HCT116 (cell line): ENCODE measurements at regions not wholly inside any gene's neighbourhood (a gene's known extent, or its start where the extent isn't known, plus 50 kb on each side); places are given as distances from the start of the nearest gene placed in this dataset.

Experiments used
- ATAC-seq: fragments of 200-7000 bp; cut with Tn5 transposase; 2 replicates; pipeline ENCODE4 v1.9.1; 2020; ENCODE audit warnings: mild to moderate bottlenecking, moderate library complexity
- BruUV-seq: library from RNA; stranded (reverse); fragments of 400-500 nt; replicated peaks from 2 replicates; lab custom pipeline; 2021; lab: Mats Ljungman, UMichigan
- CTCF ChIA-PET: fragments of 300-600 bp; sonication (Branson Sonifier 250); formaldehyde crosslinking; loops from one replicate; lab custom pipeline; 2021; ENCODE audit warnings: antibody characterized with exemption; lab: Charles Lee
- POLR2A ChIA-PET: fragments of 300-600, 350-600 bp; sonication (Branson Sonifier 250); formaldehyde crosslinking; loops from one replicate; lab custom pipeline; 2021; ENCODE audit warnings: antibody characterized with exemption; lab: Charles Lee
- RAD21 ChIA-PET, 2 experiments: fragments of 300-600 bp; sonication (Branson Sonifier 250); formaldehyde crosslinking; loops; one replicate each; lab custom pipeline; 2023; ENCODE audit warnings: low total read pairs in 2 of 2; ENCODE audit not compliant: uncharacterized antibody in 2 of 2, unreplicated experiment in 2 of 2, low non-redundant PET in 1 of 2; lab: Charles Lee
- DNase-seq: peaks from one replicate; pipeline ENCODE4 v3.0.0-alpha.2; 2010; ENCODE audit warnings: low read depth, low spot score
- H2AFZ ChIP-seq: fragments of 200-600 bp; shearing (Covaris generic), sonication (generic); 2 replicates; pipeline ENCODE4 v1.6.1; 2017; ENCODE audit warnings: low read depth, mixed run types, mixed read lengths, antibody characterized with exemption, low read length; ENCODE audit not compliant: poor library complexity, severe bottlenecking
- H3K27ac ChIP-seq: 2 replicates; pipeline ENCODE4 v1.5.1; 2012; ENCODE audit warnings: low read depth, low read length
- H3K27me3 ChIP-seq: fragments of 200-600 bp; sonication (generic); 2 replicates; pipeline ENCODE4 v1.6.1; 2016; ENCODE audit warnings: mixed run types, low read length, mixed read lengths; ENCODE audit not compliant: insufficient read depth
- H3K36me3 ChIP-seq, 2 experiments: fragments of 200-500 bp in 1 of 2; fragments of 200-600 bp in 1 of 2; sonication (Bioruptor generic) in 1 of 2; sonication (generic) in 1 of 2; 2 replicates each; pipeline versions ENCODE4 v1.5.1 to v1.6.1; 2014 to 2016; ENCODE audit warnings: low read length in 2 of 2, inconsistent platforms in 1 of 2, mixed read lengths in 1 of 2, mixed run types in 1 of 2; ENCODE audit not compliant: insufficient read depth in 2 of 2, control insufficient read depth in 1 of 2
- H3K4me1 ChIP-seq, 2 experiments: fragments of 200-600 bp in 1 of 2; sonication (generic) in 1 of 2; 2 replicates each; pipeline versions ENCODE4 v1.5.1 to v1.6.1; 2012 to 2017; ENCODE audit warnings: low read length in 2 of 2, inconsistent platforms in 1 of 2, mild to moderate bottlenecking in 1 of 2, mixed read lengths in 1 of 2, mixed run types in 1 of 2, moderate library complexity in 1 of 2; ENCODE audit not compliant: insufficient read depth in 2 of 2, control insufficient read depth in 1 of 2
- H3K4me2 ChIP-seq: fragments of 200-600 bp; sonication (generic); 2 replicates; pipeline ENCODE4 v1.6.1; 2017; ENCODE audit warnings: mixed run types, low read length, mixed read lengths
- H3K4me3 ChIP-seq, 2 experiments: fragments of 200-600 bp in 1 of 2; sonication (generic) in 1 of 2; replicated peaks in 1 of 2; 2 replicates each; pipeline ENCODE4 v1.5.1; 2011 to 2016; ENCODE audit warnings: low read length in 2 of 2, control low read depth in 1 of 2, low read depth in 1 of 2, mild to moderate bottlenecking in 1 of 2, mixed read lengths in 1 of 2, mixed run types in 1 of 2
- H3K79me2 ChIP-seq: fragments of 200-600 bp; sonication (generic); 2 replicates; pipeline ENCODE4 v1.6.1; 2017; ENCODE audit warnings: mild to moderate bottlenecking, mixed run types, low read length, moderate library complexity, mixed read lengths; ENCODE audit not compliant: insufficient read depth
- H3K9ac ChIP-seq: fragments of 200-600 bp; sonication (generic); 2 replicates; pipeline ENCODE4 v1.6.1; 2016; ENCODE audit warnings: low read length, mixed read lengths
- H3K9me2 ChIP-seq: fragments of 200-600 bp; sonication (generic), shearing (Covaris generic); 2 replicates; pipeline ENCODE4 v1.6.1; 2017; ENCODE audit warnings: mixed run types, mild to moderate bottlenecking, moderate library complexity; ENCODE audit not compliant: insufficient read depth
- H3K9me3 ChIP-seq, 2 experiments: fragments of 200-500 bp in 1 of 2; fragments of 200-600 bp in 1 of 2; sonication (Bioruptor generic) in 1 of 2; sonication (generic) in 1 of 2; 2 replicates each; pipeline ENCODE4 v1.6.1; 2014 to 2017; ENCODE audit warnings: low read length in 2 of 2, mixed read lengths in 2 of 2, inconsistent platforms in 1 of 2, low read depth in 1 of 2, mild to moderate bottlenecking in 1 of 2, mixed run types in 1 of 2, moderate library complexity in 1 of 2; ENCODE audit not compliant: control insufficient read depth in 1 of 2, insufficient read depth in 1 of 2
- H4K20me1 ChIP-seq: fragments of 200-600 bp; sonication (generic), shearing (Covaris generic); 2 replicates; pipeline ENCODE4 v1.6.1; 2017; ENCODE audit warnings: mixed run types, mild to moderate bottlenecking, moderate library complexity; ENCODE audit not compliant: insufficient read depth
- CEBPB ChIP-seq: IDR thresholded peaks from 2 replicates; pipeline ENCODE4 v1.6.1; 2012; ENCODE audit warnings: low read depth
- ELF1 ChIP-seq: IDR thresholded peaks from 2 replicates; pipeline ENCODE4 v1.6.1; 2012; ENCODE audit warnings: low read depth, borderline replicate concordance
- EZH2 ChIP-seq: fragments of 200-600 bp; sonication (generic); IDR thresholded peaks from 2 replicates; pipeline ENCODE4 v1.6.1; 2017; ENCODE audit warnings: antibody characterized with exemption, mixed run types
- EZH2phosphoT487 ChIP-seq: fragments of 200-600 bp; IDR thresholded peaks from 2 replicates; pipeline ENCODE4 v1.6.1; 2018; ENCODE audit warnings: antibody characterized with exemption, borderline replicate concordance
- JUND ChIP-seq: IDR thresholded peaks from 2 replicates; pipeline ENCODE4 v1.6.1; 2012
- POLR2A ChIP-seq: IDR thresholded peaks from 2 replicates; pipeline ENCODE4 v1.7.0; 2011; ENCODE audit warnings: borderline replicate concordance; ENCODE audit not compliant: insufficient read depth, insufficient read length; ENCODE audit errors: extremely low read depth
- POLR2AphosphoS5 ChIP-seq: IDR thresholded peaks from 2 replicates; pipeline ENCODE4 v1.6.1; 2011; ENCODE audit warnings: mild to moderate bottlenecking, low read depth, low read length, moderate library complexity
- REST ChIP-seq: IDR thresholded peaks from 2 replicates; pipeline ENCODE4 v1.6.1; 2012; ENCODE audit warnings: low read depth
- SIN3A ChIP-seq: IDR thresholded peaks from 2 replicates; pipeline ENCODE4 v1.6.1; 2012; ENCODE audit warnings: low read depth
- SP1 ChIP-seq: IDR thresholded peaks from 2 replicates; pipeline ENCODE4 v1.6.1; 2012; ENCODE audit warnings: low read depth
- SRF ChIP-seq: IDR thresholded peaks from 2 replicates; pipeline ENCODE4 v1.6.1; 2012; ENCODE audit warnings: low read depth
- ZNF274 ChIP-seq: fragments of 200-500 bp; sonication (Bioruptor generic); IDR thresholded peaks from 2 replicates; pipeline ENCODE4 v1.6.1; 2014; ENCODE audit warnings: mild to moderate bottlenecking, low read depth, low read length, inconsistent platforms
- intact Hi-C: fragments of 100-400 bp; cut with micrococcal nuclease; formaldehyde crosslinking; loops from 2 replicates; pipeline ENCODE4 v1.10.0; 2022
- TF ChIP-seq, protein P1 (sequence below): IDR thresholded peaks from 2 replicates; pipeline ENCODE4 v1.6.1; 2011; ENCODE audit warnings: mild to moderate bottlenecking, low read length, moderate library complexity; ENCODE audit not compliant: insufficient replicate concordance; ENCODE audit errors: extremely low read depth
- TF ChIP-seq, protein P2 (sequence below): IDR thresholded peaks from 2 replicates; pipeline ENCODE4 v1.6.1; 2012

DNA sequence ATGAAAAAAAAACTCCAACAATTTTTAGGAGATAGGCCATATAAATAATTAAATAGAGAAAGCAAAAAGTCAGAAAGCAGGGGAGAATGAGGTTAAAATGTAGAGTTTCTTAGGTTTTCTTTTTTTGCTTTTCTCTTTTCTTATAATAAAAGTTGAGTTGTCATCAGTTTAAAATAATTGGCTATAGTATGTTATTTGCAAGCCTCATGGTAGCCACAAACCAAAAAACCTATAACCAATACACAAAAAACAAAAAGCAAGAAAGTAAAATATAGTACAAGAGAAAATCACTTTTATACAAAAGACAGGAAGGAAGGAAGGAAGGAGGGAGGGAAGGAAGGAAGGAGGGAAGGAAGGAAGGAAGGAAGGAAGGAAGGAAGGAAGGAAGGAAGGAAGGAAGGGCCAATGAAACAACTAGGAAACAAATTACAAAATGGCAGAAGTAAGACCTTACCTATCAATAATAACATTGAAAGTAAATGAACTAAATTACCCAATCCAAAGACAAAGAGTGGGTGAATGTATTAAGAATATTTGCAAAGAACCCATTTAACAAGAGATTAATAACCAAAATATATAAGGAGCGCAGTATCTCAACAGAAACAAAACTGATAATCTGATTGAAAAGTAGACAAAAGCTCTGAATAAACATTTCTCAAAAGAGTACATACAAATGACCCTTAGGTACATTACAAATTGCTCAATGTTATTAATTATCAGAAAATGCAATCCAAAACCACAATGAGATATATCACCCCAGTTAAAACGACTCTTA is 541.3 kb upstream of the LRRTM4 start:
- Histone ChIP-seq H3K4me2 (no peak overlapping the region), H3K4me3 (no peak overlapping the region), H3K9ac (no peak overlapping the region), H4K20me1 (no peaks in the 10 kb centered on the region), H3K4me1 (no peaks in the 10 kb centered on the region), H3K9me3 (peaks cover 20 to 21% of the 10 kb centered on the region in 2 experiments; a peak in 2 of 4 replicates), H3K79me2 (no peaks in the 10 kb centered on the region), H3K36me3 (no peaks in the 10 kb centered on the region), H3K27me3 (no peaks in the 10 kb centered on the region), H2AFZ (no peak overlapping the region), H3K9me2 (no peaks in the 10 kb centered on the region), H3K27ac (no peak overlapping the region)
- TF ChIP-seq CEBPB = no peak
- no peak for TF ChIP-seq SP1
- TF ChIP-seq POLR2A = no peak
- TF ChIP-seq, protein P1, sequence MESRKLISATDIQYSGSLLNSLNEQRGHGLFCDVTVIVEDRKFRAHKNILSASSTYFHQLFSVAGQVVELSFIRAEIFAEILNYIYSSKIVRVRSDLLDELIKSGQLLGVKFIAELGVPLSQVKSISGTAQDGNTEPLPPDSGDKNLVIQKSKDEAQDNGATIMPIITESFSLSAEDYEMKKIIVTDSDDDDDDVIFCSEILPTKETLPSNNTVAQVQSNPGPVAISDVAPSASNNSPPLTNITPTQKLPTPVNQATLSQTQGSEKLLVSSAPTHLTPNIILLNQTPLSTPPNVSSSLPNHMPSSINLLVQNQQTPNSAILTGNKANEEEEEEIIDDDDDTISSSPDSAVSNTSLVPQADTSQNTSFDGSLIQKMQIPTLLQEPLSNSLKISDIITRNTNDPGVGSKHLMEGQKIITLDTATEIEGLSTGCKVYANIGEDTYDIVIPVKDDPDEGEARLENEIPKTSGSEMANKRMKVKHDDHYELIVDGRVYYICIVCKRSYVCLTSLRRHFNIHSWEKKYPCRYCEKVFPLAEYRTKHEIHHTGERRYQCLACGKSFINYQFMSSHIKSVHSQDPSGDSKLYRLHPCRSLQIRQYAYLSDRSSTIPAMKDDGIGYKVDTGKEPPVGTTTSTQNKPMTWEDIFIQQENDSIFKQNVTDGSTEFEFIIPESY = no peak
- no peak for TF ChIP-seq SIN3A
- no peak for TF ChIP-seq EZH2phosphoT487
- no peak for TF ChIP-seq REST
- TF ChIP-seq JUND = no peak
- TF ChIP-seq ZNF274 = no peak
- TF ChIP-seq ELF1 = no peak
- TF ChIP-seq POLR2AphosphoS5 = no peak
- no peak for TF ChIP-seq SRF
- TF ChIP-seq, protein P2, sequence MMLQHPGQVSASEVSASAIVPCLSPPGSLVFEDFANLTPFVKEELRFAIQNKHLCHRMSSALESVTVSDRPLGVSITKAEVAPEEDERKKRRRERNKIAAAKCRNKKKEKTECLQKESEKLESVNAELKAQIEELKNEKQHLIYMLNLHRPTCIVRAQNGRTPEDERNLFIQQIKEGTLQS = no peak
- no peak for TF ChIP-seq EZH2
- DNase-seq (no peak), ATAC-seq (no peak)
- CTCF ChIA-PET = no interaction called here
- RAD21 ChIA-PET = no interaction called here
- POLR2A ChIA-PET = no interaction called here
- intact Hi-C loops = no loop called here
- BruUV-seq = no TSS peak
